HEK293 (cell line): ENCODE measurements at regions not wholly inside any gene's neighbourhood (a gene's known extent, or its start where the extent isn't known, plus 50 kb on each side); places are given as distances from the start of the nearest gene placed in this dataset.

ENCODE experiments used
- CTCF ChIP-seq: fragments of 450-650 bp; formaldehyde crosslinking; IDR thresholded peaks from 2 replicates; pipeline ENCODE4 v1.5.1; 2016; ENCODE audit warnings: missing biosample characterization, missing genetic modification characterization
- KLF1 ChIP-seq: fragments of 450-650 bp; formaldehyde crosslinking; IDR thresholded peaks from 2 replicates; pipeline ENCODE4 v1.5.1; 2016; ENCODE audit warnings: missing biosample characterization, missing genetic modification characterization
- PRDM10 ChIP-seq: fragments of 450-650 bp; formaldehyde crosslinking; IDR thresholded peaks from 2 replicates; pipeline ENCODE4 v1.5.1; 2016; ENCODE audit warnings: missing biosample characterization, missing genetic modification characterization
- REST ChIP-seq: fragments of 450-650 bp; formaldehyde crosslinking; IDR thresholded peaks from 2 replicates; pipeline ENCODE4 v1.5.1; 2016; ENCODE audit warnings: missing biosample characterization, missing genetic modification characterization
- ZFP3 ChIP-seq: fragments of 450-650 bp; formaldehyde crosslinking; IDR thresholded peaks from 2 replicates; pipeline ENCODE4 v1.5.1; 2016; ENCODE audit warnings: low read depth, missing biosample characterization, missing genetic modification characterization
- ZNF239 ChIP-seq: fragments of 450-650 bp; formaldehyde crosslinking; IDR thresholded peaks from 2 replicates; pipeline ENCODE4 v1.5.1; 2016; ENCODE audit warnings: missing biosample characterization, missing genetic modification characterization
- ZNF629 ChIP-seq: fragments of 450-650 bp; formaldehyde crosslinking; IDR thresholded peaks from 2 replicates; pipeline ENCODE4 v1.5.1; 2017; ENCODE audit warnings: missing biosample characterization, missing genetic modification characterization
- ZNF830 ChIP-seq: fragments of 450-650 bp; IDR thresholded peaks from 2 replicates; pipeline ENCODE4 v1.5.0; 2018; ENCODE audit warnings: missing biosample characterization, missing genetic modification characterization, low read depth, mild to moderate bottlenecking, moderate library complexity
- TF ChIP-seq, protein P1 (sequence below): fragments of 450-650 bp; formaldehyde crosslinking; IDR thresholded peaks from 2 replicates; pipeline ENCODE4 v1.5.1; 2017; ENCODE audit warnings: missing biosample characterization, mild to moderate bottlenecking, missing genetic modification characterization, moderate library complexity

- no peak for TF ChIP-seq REST (tag by site-specific recombination)
- no peak for TF ChIP-seq CTCF (tag by site-specific recombination)
- TF ChIP-seq ZFP3 (tag by site-specific recombination) = no peak
- TF ChIP-seq PRDM10 (tag by site-specific recombination) = no peak
- TF ChIP-seq, protein P1, sequence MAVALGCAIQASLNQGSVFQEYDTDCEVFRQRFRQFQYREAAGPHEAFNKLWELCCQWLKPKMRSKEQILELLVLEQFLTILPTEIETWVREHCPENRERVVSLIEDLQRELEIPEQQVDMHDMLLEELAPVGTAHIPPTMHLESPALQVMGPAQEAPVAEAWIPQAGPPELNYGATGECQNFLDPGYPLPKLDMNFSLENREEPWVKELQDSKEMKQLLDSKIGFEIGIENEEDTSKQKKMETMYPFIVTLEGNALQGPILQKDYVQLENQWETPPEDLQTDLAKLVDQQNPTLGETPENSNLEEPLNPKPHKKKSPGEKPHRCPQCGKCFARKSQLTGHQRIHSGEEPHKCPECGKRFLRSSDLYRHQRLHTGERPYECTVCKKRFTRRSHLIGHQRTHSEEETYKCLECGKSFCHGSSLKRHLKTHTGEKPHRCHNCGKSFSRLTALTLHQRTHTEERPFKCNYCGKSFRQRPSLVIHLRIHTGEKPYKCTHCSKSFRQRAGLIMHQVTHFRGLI (tag by site-specific recombination) = no peak
- no peak for TF ChIP-seq ZNF629 (tag by site-specific recombination)
- no peak for TF ChIP-seq ZNF830 (tag by site-specific recombination)
- TF ChIP-seq ZNF239 (tag by site-specific recombination) = no peak
- no peak for TF ChIP-seq KLF1 (tag by site-specific recombination)
These were observed 338.9 kb downstream of the BCL11A start for GRCh38 chr2:60214626-60214875.
